H1 (cell line): ENCODE measurements at regions not wholly inside any gene's neighbourhood (a gene's known extent, or its start where the extent isn't known, plus 50 kb on each side); places are given as distances from the start of the nearest gene placed in this dataset.

Experiments
- EZH2 ChIP-seq: fragments of 200-600 bp; sonication (generic); IDR thresholded peaks from 2 replicates; pipeline ENCODE4 v1.7.1; 2012; ENCODE audit warnings: low read depth, mild to moderate bottlenecking, moderate library complexity, low read length, inconsistent platforms; ENCODE audit not compliant: severe bottlenecking
- GABPA ChIP-seq: IDR thresholded peaks from 2 replicates; pipeline ENCODE4 v1.6.1; 2011; ENCODE audit warnings: mild to moderate bottlenecking, low read length, moderate library complexity, borderline replicate concordance; ENCODE audit not compliant: insufficient read depth
- JUND ChIP-seq: IDR thresholded peaks from 2 replicates; pipeline ENCODE4 v1.6.1; 2011; ENCODE audit warnings: mild to moderate bottlenecking, improper control_type of control experiment, low read length
- RAD21 ChIP-seq, 2 experiments: IDR thresholded peaks in 1 of 2; conservative IDR thresholded peaks in 1 of 2; 2 replicates each; pipeline ENCODE4 v1.6.1; 2011; ENCODE audit warnings: low read depth in 2 of 2, low read length in 2 of 2, improper control_type of control experiment in 1 of 2, inconsistent platforms in 1 of 2, mild to moderate bottlenecking in 1 of 2, moderate library complexity in 1 of 2
- SIN3A ChIP-seq, 2 experiments: IDR thresholded peaks in 1 of 2; conservative IDR thresholded peaks in 1 of 2; 2 replicates each; pipeline ENCODE4 v1.6.1; 2011 to 2012; ENCODE audit warnings: low read length in 2 of 2, improper control_type of control experiment in 1 of 2, low read depth in 1 of 2, mild to moderate bottlenecking in 1 of 2
- TF ChIP-seq, protein P1 (sequence below): IDR thresholded peaks from 2 replicates; pipeline ENCODE4 v1.6.1; 2012; ENCODE audit warnings: inconsistent platforms
- TF ChIP-seq, protein P2 (sequence below): IDR thresholded peaks from 2 replicates; pipeline ENCODE4 v1.6.1; 2011; ENCODE audit warnings: low read length, improper control_type of control experiment

DNA sequence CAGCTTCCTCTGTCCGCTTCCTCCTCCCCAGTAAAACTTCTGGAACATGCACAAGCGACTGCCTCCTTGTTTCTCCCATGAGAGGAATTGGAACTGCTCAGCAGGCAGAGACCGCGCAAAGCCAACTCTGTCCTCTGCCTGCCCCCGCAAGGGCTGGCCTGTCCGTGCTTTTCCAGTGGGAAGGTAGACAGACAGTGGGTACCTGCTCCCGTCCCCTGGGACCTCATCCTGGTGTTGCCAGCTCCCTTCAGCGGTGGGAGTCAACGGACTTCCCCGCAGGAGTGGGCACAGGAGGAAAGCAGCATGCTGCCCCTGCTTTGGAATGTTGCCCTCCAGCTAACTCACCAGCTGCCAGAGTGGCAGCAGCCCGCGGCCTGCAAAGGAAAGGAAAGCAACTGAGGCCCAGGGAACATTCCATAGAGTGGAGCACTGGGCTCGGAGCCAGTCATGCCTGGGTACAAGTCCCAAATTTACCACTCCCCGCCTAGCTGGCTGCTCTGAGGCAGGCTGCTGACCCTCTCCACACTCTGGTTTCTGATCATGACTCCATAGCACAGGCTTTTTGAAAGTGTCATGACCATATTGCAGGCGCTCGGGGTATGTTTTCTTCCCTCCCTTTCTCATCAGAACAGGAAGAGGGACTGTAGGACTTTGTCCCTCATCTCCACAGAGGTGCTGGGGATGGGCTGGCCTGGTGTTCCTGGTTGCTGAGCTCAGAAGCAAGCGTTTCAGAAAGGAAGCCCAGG, 89.2 kb upstream of the CLMN start (continued):
- TF ChIP-seq, protein P1, sequence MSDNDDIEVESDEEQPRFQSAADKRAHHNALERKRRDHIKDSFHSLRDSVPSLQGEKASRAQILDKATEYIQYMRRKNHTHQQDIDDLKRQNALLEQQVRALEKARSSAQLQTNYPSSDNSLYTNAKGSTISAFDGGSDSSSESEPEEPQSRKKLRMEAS = no peak
- no peak for TF ChIP-seq GABPA
- no peak for TF ChIP-seq RAD21 (IDR thresholded peaks at IDR 0.05 in 1 of 2, conservative IDR thresholded peaks at IDR 0.05 in 1 of 2; ENCODE audit: low read depth in 2 of 2, low read length in 2 of 2)
- TF ChIP-seq JUND = no peak
- TF ChIP-seq, protein P2, sequence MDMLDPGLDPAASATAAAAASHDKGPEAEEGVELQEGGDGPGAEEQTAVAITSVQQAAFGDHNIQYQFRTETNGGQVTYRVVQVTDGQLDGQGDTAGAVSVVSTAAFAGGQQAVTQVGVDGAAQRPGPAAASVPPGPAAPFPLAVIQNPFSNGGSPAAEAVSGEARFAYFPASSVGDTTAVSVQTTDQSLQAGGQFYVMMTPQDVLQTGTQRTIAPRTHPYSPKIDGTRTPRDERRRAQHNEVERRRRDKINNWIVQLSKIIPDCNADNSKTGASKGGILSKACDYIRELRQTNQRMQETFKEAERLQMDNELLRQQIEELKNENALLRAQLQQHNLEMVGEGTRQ = no peak
- TF ChIP-seq EZH2 = no peak
- no peak for TF ChIP-seq SIN3A (conservative IDR thresholded peaks at IDR 0.05 in 1 of 2, IDR thresholded peaks at IDR 0.05 in 1 of 2; ENCODE audit: low read depth in 1 of 2, low read length in 2 of 2)
